ENCODE measurements at regions not wholly inside any gene's neighbourhood (a gene's known extent, or its start where the extent isn't known, plus 50 kb on each side); places are given as distances from the start of the nearest gene placed in this dataset.

- no peak for TF ChIP-seq CTCF (conservative IDR thresholded peaks at IDR 0.05; ENCODE audit: low read depth, low read length)
- TF ChIP-seq EZH2 (IDR thresholded peaks at IDR 0.05; ENCODE audit: borderline replicate concordance, low read depth, low read length, poor library complexity, severe bottlenecking) = no peak
Observed at GRCh38 chr13:74969419-74969818, 512.5 kb downstream of the TBC1D4 start.
